Fibroblast of pulmonary artery (primary cell): ENCODE measurements at regions not wholly inside any gene's neighbourhood (a gene's known extent, or its start where the extent isn't known, plus 50 kb on each side); places are given as distances from the start of the nearest gene placed in this dataset.

ENCODE experiments used
- DNase-seq: peaks from one replicate; pipeline ENCODE4 v3.0.0-alpha.2; 2010; ENCODE audit warnings: low read depth
- H3K4me3 ChIP-seq: replicated peaks from 2 replicates; pipeline ENCODE4 v1.5.1; 2011; ENCODE audit warnings: low read depth, mild to moderate bottlenecking, control low read depth, low read length, moderate library complexity
- CTCF ChIP-seq: IDR thresholded peaks from 2 replicates; pipeline ENCODE4 v1.5.1; 2011; ENCODE audit warnings: mild to moderate bottlenecking, control low read depth, low read length, inconsistent platforms; ENCODE audit errors: missing control alignments

DNA sequence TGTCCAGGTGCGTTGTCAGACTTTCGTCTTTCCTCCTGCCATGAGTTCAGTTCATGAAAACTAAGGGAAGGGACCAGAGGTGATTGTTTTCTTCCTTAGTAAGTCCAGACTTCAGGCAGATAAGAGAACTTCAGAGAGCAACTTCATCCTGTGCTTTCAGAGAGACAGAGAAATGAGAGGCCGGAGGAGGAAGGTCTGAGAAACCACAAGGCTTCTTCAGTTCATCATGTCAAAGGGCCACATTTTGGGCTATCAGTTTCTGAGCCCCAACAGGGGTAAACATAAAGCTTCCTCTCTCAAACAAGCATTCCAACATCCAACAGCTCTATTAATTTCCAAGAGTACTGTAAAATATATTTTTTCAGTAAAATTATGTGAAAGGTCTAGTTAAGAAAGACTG, 668.4 kb upstream of the NRP1 start:
- no peak for TF ChIP-seq CTCF
- no peak for DNase-seq
- no peak overlapping the region for H3K4me3 ChIP-seq

GRCh38 chr10:34001831-34002230, 667.4 kb upstream of the NRP1 start:
- H3K4me3 ChIP-seq = no peak overlapping the region
- no peak for DNase-seq
- TF ChIP-seq CTCF = no peak

DNA sequence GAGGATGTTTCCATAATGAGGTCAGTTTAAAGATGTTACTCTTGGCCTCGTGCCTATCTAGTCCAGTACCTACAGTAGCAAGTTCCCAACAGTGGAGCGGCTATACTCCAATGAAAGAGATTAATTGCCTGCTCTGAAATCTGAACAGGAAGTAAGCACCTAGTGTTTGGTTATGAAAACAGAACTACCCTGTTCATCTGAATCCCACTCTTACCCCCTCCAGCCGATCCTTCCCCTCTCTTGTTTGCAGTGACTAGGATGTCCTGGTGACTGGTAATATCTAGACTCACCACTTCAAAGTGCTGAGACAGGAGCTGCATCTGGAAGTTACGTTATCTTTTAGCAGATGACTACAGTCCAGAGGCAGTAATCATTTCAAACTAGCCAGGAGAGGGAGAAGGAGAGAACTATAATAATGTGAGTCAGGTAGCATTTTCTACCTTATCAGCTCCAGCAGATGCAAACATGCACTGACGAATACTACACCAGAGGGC, 666.7 kb upstream of the NRP1 start:
- TF ChIP-seq CTCF = no peak
- no peak for DNase-seq
- H3K4me3 ChIP-seq = no peak overlapping the region

DNA sequence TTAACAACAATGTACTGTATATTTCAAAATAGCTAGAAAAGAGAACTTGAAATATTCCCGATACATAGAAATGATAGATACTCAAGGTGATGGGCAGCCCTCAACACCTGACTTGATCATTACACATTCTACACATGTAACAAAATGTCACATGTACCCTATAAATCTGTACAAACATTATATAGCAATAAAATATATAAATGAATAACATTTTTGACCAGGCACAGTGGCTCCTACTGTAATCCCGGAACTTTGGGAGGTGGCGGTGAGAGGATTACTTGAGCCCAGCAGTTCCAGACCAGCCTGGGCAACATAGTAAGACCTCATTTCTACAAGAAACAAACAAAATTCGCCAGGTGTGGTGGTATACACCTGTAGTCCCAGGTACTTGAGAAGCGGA, 659.5 kb upstream of the NRP1 start:
- no peak for DNase-seq
- H3K4me3 ChIP-seq = no peak overlapping the region
- TF ChIP-seq CTCF = no peak

GRCh38 chr10:33991924-33992323, 657.5 kb upstream of the NRP1 start:
- no peak overlapping the region for H3K4me3 ChIP-seq
- no peak for TF ChIP-seq CTCF
- no peak for DNase-seq

DNA sequence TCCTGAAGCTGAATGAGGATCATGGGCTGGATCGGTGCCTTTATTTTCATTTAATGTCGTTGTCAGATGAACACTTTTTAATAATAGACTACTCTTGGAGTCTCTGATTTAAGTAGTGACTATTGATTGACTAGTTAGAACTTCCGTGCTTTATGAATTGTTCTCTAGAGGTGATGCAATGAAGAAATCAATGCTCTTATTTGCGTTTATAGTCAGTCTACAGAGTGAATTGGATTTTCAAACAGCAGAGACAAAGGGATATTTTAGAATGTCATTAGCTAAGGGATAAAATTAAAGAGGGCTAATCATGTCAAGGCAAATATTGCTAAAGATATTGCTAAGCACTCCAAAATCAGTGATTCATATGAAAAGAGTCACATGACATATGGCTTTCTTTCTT, 652.0 kb upstream of the NRP1 start:
- no peak for DNase-seq
- no peak overlapping the region for H3K4me3 ChIP-seq
- no peak for TF ChIP-seq CTCF

DNA sequence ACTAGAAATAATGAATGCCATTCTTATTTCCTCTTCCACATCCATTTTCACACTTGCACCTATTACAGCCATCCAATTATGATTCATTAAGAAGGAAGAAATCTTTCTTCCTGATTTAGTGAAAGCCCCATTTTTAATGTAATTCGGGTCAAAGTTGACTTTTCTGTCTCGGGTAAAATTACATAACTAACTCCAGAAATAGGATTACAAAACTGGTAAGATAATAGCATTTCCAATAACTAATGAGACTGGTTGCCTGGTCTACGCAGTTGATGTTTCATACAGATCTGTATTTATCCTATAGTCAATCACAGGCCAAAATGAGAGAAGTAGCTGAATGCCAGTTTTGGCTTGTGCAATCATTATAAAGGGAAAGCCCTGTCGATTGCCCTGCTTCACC, 651.5 kb upstream of the NRP1 start:
- no peak overlapping the region for H3K4me3 ChIP-seq
- no peak for TF ChIP-seq CTCF
- DNase-seq = no peak
